H1 (cell line): ENCODE measurements at regions not wholly inside any gene's neighbourhood (a gene's known extent, or its start where the extent isn't known, plus 50 kb on each side); places are given as distances from the start of the nearest gene placed in this dataset.

Source experiments
- ASH2L ChIP-seq: fragments of 200-600, 300-600 bp; sonication (generic); IDR thresholded peaks from one replicate; pipeline ENCODE4 v1.7.1; 2017; ENCODE audit warnings: low read length
- CEBPB ChIP-seq: IDR thresholded peaks from 2 replicates; pipeline ENCODE4 v1.6.1; 2012; ENCODE audit warnings: low read depth, low read length
- CHD2 ChIP-seq: IDR thresholded peaks from 2 replicates; pipeline ENCODE4 v1.6.1; 2012; ENCODE audit warnings: low read length, improper control_type of control experiment
- CTCF ChIP-seq, 3 experiments: IDR thresholded peaks; 1 replicate in 2 of 3; 2 replicates in 1 of 3; pipeline versions ENCODE4 v1.5.1 to v1.6.1; 2011; ENCODE audit warnings: low read length in 3 of 3, mild to moderate bottlenecking in 3 of 3, inconsistent platforms in 2 of 3, low read depth in 1 of 3, moderate library complexity in 1 of 3; ENCODE audit not compliant: insufficient read depth in 1 of 3; ENCODE audit errors: control extremely low read depth in 1 of 3
- EP300 ChIP-seq, 2 experiments: IDR thresholded peaks; 1 replicate in 1 of 2; 2 replicates in 1 of 2; pipeline ENCODE4 v1.6.1; 2011 to 2012; ENCODE audit warnings: low read depth in 2 of 2, low read length in 2 of 2, mild to moderate bottlenecking in 2 of 2, borderline replicate concordance in 1 of 2, inconsistent platforms in 1 of 2, moderate library complexity in 1 of 2
- JUND ChIP-seq: IDR thresholded peaks from 2 replicates; pipeline ENCODE4 v1.6.1; 2011; ENCODE audit warnings: mild to moderate bottlenecking, improper control_type of control experiment, low read length
- KDM1A ChIP-seq: fragments of 200-600, 300-600 bp; sonication (generic); IDR thresholded peaks from 2 replicates; pipeline ENCODE4 v1.7.1; 2016; ENCODE audit warnings: mild to moderate bottlenecking, low read length, borderline replicate concordance
- MAX ChIP-seq: IDR thresholded peaks from 2 replicates; pipeline ENCODE4 v1.6.1; 2012; ENCODE audit warnings: inconsistent platforms
- POU5F1 ChIP-seq: IDR thresholded peaks from 2 replicates; pipeline ENCODE4 v1.6.1; 2011; ENCODE audit warnings: low read depth, mild to moderate bottlenecking, low read length, moderate library complexity
- RFX5 ChIP-seq: IDR thresholded peaks from 2 replicates; pipeline ENCODE4 v1.6.1; 2011; ENCODE audit warnings: low read depth, low read length, improper control_type of control experiment, borderline replicate concordance
- TAF7 ChIP-seq: optimal IDR thresholded peaks from 2 replicates; pipeline ENCODE3; 2011; ENCODE audit warnings: low read depth, mild to moderate bottlenecking, inconsistent platforms, low read length, moderate library complexity, borderline replicate concordance
- TCF12 ChIP-seq: IDR thresholded peaks from 2 replicates; pipeline ENCODE4 v1.6.1; 2011; ENCODE audit warnings: low read depth, mild to moderate bottlenecking, low read length
- TEAD4 ChIP-seq: IDR thresholded peaks from 2 replicates; pipeline ENCODE4 v1.6.1; 2012; ENCODE audit warnings: low read depth, low read length, inconsistent platforms, mixed read lengths
- YY1 ChIP-seq: IDR thresholded peaks from 2 replicates; pipeline ENCODE4 v1.6.1; 2011; ENCODE audit warnings: low read depth, mild to moderate bottlenecking, low read length

GRCh38 chr5:116947691-116948528 lies 373.3 kb upstream of the SEMA6A start (continued):
- peak in 1 of 2 experiments; percentile 33; a peak in 1 of 3 replicates for TF ChIP-seq EP300 (IDR thresholded peaks at IDR 0.05; ENCODE audit: borderline replicate concordance in 1 of 2, low read depth in 2 of 2, low read length in 2 of 2)
- peak; percentile 86; the same call in 1 of the 2 replicates for TF ChIP-seq KDM1A
- 0 out of 2 replicates have a peak, but pooled peaks have one; percentile 25 for TF ChIP-seq POU5F1
- TF ChIP-seq MAX = peak; percentile 50; the same call in 1 of the 2 replicates
- peak; percentile 34; the same call in 1 of the 2 replicates for TF ChIP-seq CEBPB
- TF ChIP-seq CTCF (IDR thresholded peaks at IDR 0.05; ENCODE audit: control extremely low read depth in 1 of 3, insufficient read depth in 1 of 3, low read depth in 1 of 3, low read length in 3 of 3) = peak; percentile 79 to 96 (median 81)
- TF ChIP-seq CHD2 = peak; percentile 25; the same call in 1 of the 2 replicates
- TF ChIP-seq TEAD4 = 0 out of 2 replicates have a peak, but pooled peaks have one; percentile 27
- TF ChIP-seq YY1 = peak; percentile 92
- TF ChIP-seq TCF12 = 0 out of 2 replicates have a peak, but pooled peaks have one; percentile 28
- no peak for TF ChIP-seq TAF7
- TF ChIP-seq JUND = peak; percentile 75; the same call in 1 of the 2 replicates
- peak; percentile 48; the same call in 1 of the 2 replicates for TF ChIP-seq RFX5
- TF ChIP-seq ASH2L = no peak
